CD4-positive, alpha-beta T cell (primary cell): ENCODE measurements at regions not wholly inside any gene's neighbourhood (a gene's known extent, or its start where the extent isn't known, plus 50 kb on each side); places are given as distances from the start of the nearest gene placed in this dataset.
"Not testable (repeated sequence)": the region's sequence is repeated elsewhere in the genome, so short reads cannot be mapped to it uniquely, and the experiment has no call there.

Source experiments
- ATAC-seq: fragments of 200-7000 bp; cut with Tn5 transposase; one replicate; pipeline ENCODE4 v1.10.0; 2022; ENCODE audit warnings: mild to moderate bottlenecking; ENCODE audit not compliant: poor library complexity
- CTCF ChIA-PET: fragments of 350-600 bp; sonication (Branson Sonifier 250); formaldehyde crosslinking; loops from one replicate; lab custom pipeline; 2021; ENCODE audit warnings: antibody characterized with exemption, inconsistent platforms; lab: Charles Lee
- POLR2A ChIA-PET: fragments of 350-600 bp; sonication (Branson Sonifier 250); formaldehyde crosslinking; loops from one replicate; lab custom pipeline; 2021; ENCODE audit warnings: antibody characterized with exemption, inconsistent platforms; lab: Charles Lee
- DNase-seq, 14 experiments: peaks; one replicate each; pipeline ENCODE4 v3.0.0-alpha.2; 2013 to 2020; ENCODE audit warnings: mixed read lengths in 2 of 14
- H3K27ac ChIP-seq, 2 donors: one replicate each; pipeline versions ENCODE4 v1.5.1 to v1.7.0; 2013; ENCODE audit warnings: low read length in 2 of 2, low read depth in 1 of 2, mild to moderate bottlenecking in 1 of 2
- H3K27me3 ChIP-seq, 2 experiments: 1 replicate in 1 of 2; 2 replicates in 1 of 2; pipeline versions ENCODE4 v1.6.1 to v1.7.0; 2013; ENCODE audit warnings: low read length in 2 of 2, control low read depth in 1 of 2, mild to moderate bottlenecking in 1 of 2, moderate library complexity in 1 of 2; ENCODE audit not compliant: insufficient read depth in 2 of 2, control insufficient read depth in 1 of 2
- H3K36me3 ChIP-seq: one replicate; pipeline ENCODE4 v1.6.1; 2013; ENCODE audit warnings: low read length, control low read depth; ENCODE audit not compliant: insufficient read depth
- H3K4me1 ChIP-seq: one replicate; pipeline ENCODE4 v1.6.1; 2013; ENCODE audit warnings: low read length, control low read depth; ENCODE audit not compliant: insufficient read depth
- H3K4me3 ChIP-seq: one replicate; pipeline ENCODE4 v1.5.1; 2013; ENCODE audit warnings: mild to moderate bottlenecking, low read length, moderate library complexity
- H3K9me3 ChIP-seq, 2 experiments: 1 replicate in 1 of 2; 2 replicates in 1 of 2; pipeline versions ENCODE4 v1.6.1 to v1.7.0; 2013; ENCODE audit warnings: low read length in 2 of 2, mild to moderate bottlenecking in 2 of 2, control low read depth in 1 of 2, moderate library complexity in 1 of 2; ENCODE audit not compliant: control insufficient read depth in 1 of 2, insufficient read depth in 1 of 2
- H3K27ac Mint-ChIP-seq: one replicate; pipeline ENCODE4 v1.8.0; 2020; ENCODE audit warnings: mixed read lengths
- H3K27me3 Mint-ChIP-seq: one replicate; pipeline ENCODE4 v1.8.0; 2021; ENCODE audit warnings: mixed read lengths
- H3K36me3 Mint-ChIP-seq: one replicate; pipeline ENCODE4 v1.8.0; 2021; ENCODE audit warnings: low read depth, mixed read lengths
- H3K4me1 Mint-ChIP-seq: one replicate; pipeline ENCODE4 v1.8.0; 2021; ENCODE audit warnings: low read depth, mixed read lengths
- H3K4me3 Mint-ChIP-seq: one replicate; pipeline ENCODE4 v1.8.0; 2020; ENCODE audit warnings: mild to moderate bottlenecking, mixed read lengths
- H3K9me3 Mint-ChIP-seq: one replicate; pipeline ENCODE4 v1.8.0; 2020; ENCODE audit warnings: mixed read lengths
- intact Hi-C, 2 experiments: fragments of 100-400 bp; cut with DNase I in 1 of 2; cut with micrococcal nuclease in 1 of 2; formaldehyde crosslinking; loops; one replicate each; pipeline versions ENCODE4 v1.15.1 to v1.9.0; 2023 to 2025; cut with DNase I, micrococcal nuclease
- TF ChIP-seq, protein P1 (sequence below): fragments of 200-600 bp; IDR thresholded peaks from one replicate; pipeline ENCODE4 v1.8.0; 2022; ENCODE audit warnings: antibody characterized with exemption, mild to moderate bottlenecking

DNA sequence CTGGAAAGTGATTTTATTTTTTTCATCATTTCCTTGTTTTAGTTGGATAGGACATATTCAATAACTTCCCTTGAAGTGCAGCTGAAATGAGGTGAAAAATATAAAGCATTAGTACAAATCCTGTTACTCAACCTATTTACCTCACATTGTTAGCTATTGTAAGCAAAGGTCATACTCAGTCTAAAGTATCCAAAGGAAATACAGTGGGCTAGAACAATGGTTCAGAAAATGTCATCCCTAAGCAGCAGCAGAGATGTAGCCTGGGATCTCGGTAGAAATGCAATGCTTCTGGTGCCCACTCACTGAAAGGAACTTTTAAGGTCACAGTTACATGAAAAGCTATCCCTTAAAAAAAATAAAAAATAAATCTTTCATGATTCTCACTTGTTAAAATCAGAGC is 300.6 kb downstream of the PPP4R3C start:
- H3K9me3 ChIP-seq = no peaks in the 10 kb centered on the region
- no peaks in the 10 kb centered on the region for H3K27me3 ChIP-seq
- DNase-seq (no peak), ATAC-seq (no peak)
- no peaks in the 10 kb centered on the region for H3K36me3 ChIP-seq
- H3K4me3 ChIP-seq = no peak overlapping the region
- TF ChIP-seq, protein P1, sequence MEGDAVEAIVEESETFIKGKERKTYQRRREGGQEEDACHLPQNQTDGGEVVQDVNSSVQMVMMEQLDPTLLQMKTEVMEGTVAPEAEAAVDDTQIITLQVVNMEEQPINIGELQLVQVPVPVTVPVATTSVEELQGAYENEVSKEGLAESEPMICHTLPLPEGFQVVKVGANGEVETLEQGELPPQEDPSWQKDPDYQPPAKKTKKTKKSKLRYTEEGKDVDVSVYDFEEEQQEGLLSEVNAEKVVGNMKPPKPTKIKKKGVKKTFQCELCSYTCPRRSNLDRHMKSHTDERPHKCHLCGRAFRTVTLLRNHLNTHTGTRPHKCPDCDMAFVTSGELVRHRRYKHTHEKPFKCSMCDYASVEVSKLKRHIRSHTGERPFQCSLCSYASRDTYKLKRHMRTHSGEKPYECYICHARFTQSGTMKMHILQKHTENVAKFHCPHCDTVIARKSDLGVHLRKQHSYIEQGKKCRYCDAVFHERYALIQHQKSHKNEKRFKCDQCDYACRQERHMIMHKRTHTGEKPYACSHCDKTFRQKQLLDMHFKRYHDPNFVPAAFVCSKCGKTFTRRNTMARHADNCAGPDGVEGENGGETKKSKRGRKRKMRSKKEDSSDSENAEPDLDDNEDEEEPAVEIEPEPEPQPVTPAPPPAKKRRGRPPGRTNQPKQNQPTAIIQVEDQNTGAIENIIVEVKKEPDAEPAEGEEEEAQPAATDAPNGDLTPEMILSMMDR = no peak
- no peak overlapping the region for H3K27ac ChIP-seq
- Mint-ChIP-seq H3K4me3 (no peak overlapping the region), H3K27ac (no peak overlapping the region), H3K9me3 (no peaks in the 10 kb centered on the region), H3K27me3 (no peaks in the 10 kb centered on the region), H3K4me1 (no peaks in the 10 kb centered on the region), H3K36me3 (no peaks in the 10 kb centered on the region)
- H3K4me1 ChIP-seq = no peaks in the 10 kb centered on the region
- ChIA-PET CTCF (no interaction called here), POLR2A (no interaction called here)
- intact Hi-C loops = no loop called here

DNA sequence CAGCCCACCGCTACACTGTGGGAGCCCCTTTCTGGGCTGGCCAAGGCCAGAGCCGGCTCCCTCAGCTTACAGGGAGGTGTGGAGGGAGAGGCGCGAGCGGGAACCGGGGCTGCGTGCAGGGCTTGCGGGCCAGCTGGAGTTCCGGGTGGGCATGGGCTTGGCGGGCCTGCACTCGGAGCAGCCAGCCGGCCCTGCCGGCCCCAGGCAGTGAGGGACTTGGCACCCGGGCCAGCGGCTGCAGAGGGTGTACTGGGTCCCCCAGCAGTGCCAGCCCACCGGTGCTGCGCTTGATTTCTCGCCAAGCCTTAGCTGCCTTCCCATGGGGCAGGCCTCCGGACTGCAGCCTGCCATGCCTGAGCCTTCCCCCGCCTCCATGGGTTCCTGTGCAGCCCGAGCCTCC is 306.2 kb downstream of the PPP4R3C start:
- H3K9me3 ChIP-seq, H3K4me1 Mint-ChIP-seq, H3K27me3 ChIP-seq, H3K4me1 ChIP-seq, H3K9me3 Mint-ChIP-seq, H3K27me3 Mint-ChIP-seq, H3K36me3 ChIP-seq, CTCF ChIA-PET, H3K4me3 ChIP-seq, H3K4me3 Mint-ChIP-seq, intact Hi-C loops, ATAC-seq, POLR2A ChIA-PET, H3K36me3 Mint-ChIP-seq, DNase-seq, H3K27ac ChIP-seq, H3K27ac Mint-ChIP-seq: not testable (repeated sequence)

DNA sequence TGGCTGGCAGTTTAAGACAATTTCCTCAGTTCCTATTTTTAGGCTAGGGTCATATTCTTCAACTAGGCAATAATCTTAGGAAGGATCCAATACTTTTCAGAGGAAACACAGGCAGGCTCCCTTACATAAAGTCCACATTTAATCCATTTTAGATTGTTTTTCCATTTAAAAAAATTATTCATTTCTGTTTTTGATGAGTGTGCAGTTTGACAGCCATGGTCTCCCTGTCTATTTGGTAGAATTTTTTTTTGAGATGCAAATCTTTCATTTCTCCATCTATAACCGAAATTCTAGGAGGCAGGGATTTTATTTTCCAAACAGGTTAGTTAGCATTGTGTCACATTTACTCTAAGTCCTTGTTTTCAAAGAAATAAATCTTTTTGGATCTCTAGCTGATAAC is 326.8 kb downstream of the PPP4R3C start:
- Mint-ChIP-seq H3K4me1 (no peaks in the 10 kb centered on the region), H3K9me3 (no peaks in the 10 kb centered on the region), H3K4me3 (no peak overlapping the region), H3K27ac (no peak overlapping the region), H3K27me3 (no peaks in the 10 kb centered on the region), H3K36me3 (no peaks in the 10 kb centered on the region)
- ChIA-PET CTCF (no interaction called here), POLR2A (no interaction called here)
- Histone ChIP-seq H3K27me3 (no peaks in the 10 kb centered on the region), H3K4me1 (no peaks in the 10 kb centered on the region), H3K27ac (no peak overlapping the region), H3K9me3 (no peaks in the 10 kb centered on the region), H3K36me3 (no peaks in the 10 kb centered on the region), H3K4me3 (no peak overlapping the region)
- intact Hi-C loops = no loop called here
- ATAC-seq (no peak), DNase-seq (no peak)
- TF ChIP-seq, protein P1 = no peak

DNA sequence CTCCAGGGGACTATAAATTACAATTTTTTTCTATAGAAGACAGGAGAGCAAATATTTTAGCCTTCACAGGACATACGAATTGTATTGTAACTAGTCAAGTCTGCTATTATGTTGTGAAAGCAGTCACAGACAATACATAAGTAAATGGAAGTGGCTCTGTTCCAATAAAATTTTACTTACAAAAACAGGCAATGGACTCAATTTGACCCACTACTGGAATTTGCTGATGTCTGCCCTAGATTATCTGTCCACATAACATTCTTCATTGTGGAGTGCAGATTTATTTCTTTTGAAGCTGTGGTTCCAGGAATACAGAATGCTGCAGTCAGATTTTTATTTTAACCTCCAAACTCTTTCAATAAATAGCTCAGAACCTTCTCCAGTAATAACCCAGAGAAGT is 330.3 kb downstream of the PPP4R3C start:
- Histone ChIP-seq H3K4me1 (no peaks in the 10 kb centered on the region), H3K27ac (no peak overlapping the region), H3K27me3 (no peaks in the 10 kb centered on the region), H3K9me3 (peaks cover 0 to 5% of the 10 kb centered on the region in 2 experiments), H3K4me3 (no peak overlapping the region), H3K36me3 (no peaks in the 10 kb centered on the region)
- DNase-seq (no peak), ATAC-seq (no peak)
- ChIA-PET POLR2A (no interaction called here), CTCF (no interaction called here)
- Mint-ChIP-seq H3K4me3 (no peak overlapping the region), H3K36me3 (no peaks in the 10 kb centered on the region), H3K4me1 (no peaks in the 10 kb centered on the region), H3K27ac (no peak overlapping the region), H3K9me3 (no peaks in the 10 kb centered on the region), H3K27me3 (no peaks in the 10 kb centered on the region)
- intact Hi-C loops = no loop called here
- TF ChIP-seq, protein P1 = no peak

DNA sequence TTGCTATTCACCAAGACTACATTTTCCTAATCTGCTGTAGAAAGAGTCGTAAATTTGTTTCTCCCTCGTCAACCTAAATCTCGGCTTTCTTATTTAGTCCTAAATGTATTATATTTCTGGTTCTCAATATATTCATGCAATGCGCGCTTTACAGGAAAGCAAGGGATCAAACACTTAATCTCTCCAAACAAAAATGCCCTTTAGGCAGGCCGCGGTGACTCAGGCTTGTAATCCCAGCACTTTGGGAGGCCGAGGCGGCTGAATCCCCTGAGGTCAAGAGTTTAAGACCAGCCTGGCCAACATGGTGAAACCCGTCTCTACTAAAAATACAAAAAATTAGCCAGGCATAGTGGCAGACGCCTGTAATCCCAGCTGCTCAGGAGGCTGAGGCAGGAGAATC is 376.0 kb downstream of the PPP4R3C start:
- H3K9me3 Mint-ChIP-seq, CTCF ChIA-PET, H3K4me3 Mint-ChIP-seq, DNase-seq, H3K36me3 ChIP-seq, H3K27ac Mint-ChIP-seq, H3K27me3 ChIP-seq, H3K27me3 Mint-ChIP-seq, H3K27ac ChIP-seq, H3K4me1 ChIP-seq, intact Hi-C loops, ATAC-seq, POLR2A ChIA-PET, H3K4me3 ChIP-seq, H3K4me1 Mint-ChIP-seq, H3K9me3 ChIP-seq, H3K36me3 Mint-ChIP-seq: not testable (repeated sequence)
